ENCODE measurements at regions not wholly inside any gene's neighbourhood (a gene's known extent, or its start where the extent isn't known, plus 50 kb on each side); places are given as distances from the start of the nearest gene placed in this dataset.

DNA sequence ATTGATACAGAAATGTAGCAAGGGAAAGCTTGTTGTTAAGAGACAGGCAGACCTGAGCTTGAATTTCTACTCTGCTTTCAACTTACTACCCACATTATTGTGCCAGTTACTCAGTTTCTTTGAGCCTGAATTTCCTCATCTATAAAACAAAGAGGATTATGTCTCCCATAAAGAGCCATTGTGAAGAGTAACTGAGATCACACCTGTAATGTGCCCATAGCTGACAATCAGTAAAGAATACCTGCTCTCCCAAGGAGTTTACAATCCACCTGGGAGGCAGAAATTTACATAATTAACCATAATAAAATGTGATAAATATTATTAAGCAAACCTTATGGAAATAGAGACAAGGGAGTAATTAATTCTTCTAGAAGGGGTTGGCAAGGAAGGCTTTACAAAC lies 204.9 kb downstream of the EPM2A start:
- intact Hi-C loops (cut with micrococcal nuclease): no loop called here
- no peak overlapping the region for H3K4me3 Mint-ChIP-seq
- H3K9me3 Mint-ChIP-seq: peaks cover 4% of the 10 kb centered on the region
- H3K36me3 Mint-ChIP-seq (ENCODE audit: low read depth): no peaks in the 10 kb centered on the region
- no peak overlapping the region for H3K27ac Mint-ChIP-seq
- no peaks in the 10 kb centered on the region for H3K27me3 Mint-ChIP-seq (ENCODE audit: insufficient read depth)
- H3K4me1 Mint-ChIP-seq (ENCODE audit: low read depth): no peaks in the 10 kb centered on the region
- no peak for DNase-seq (ENCODE audit: low spot score)

GRCh38 chr6:145531032-145531431 lies 204.3 kb downstream of the EPM2A start:
- no peaks in the 10 kb centered on the region for H3K9me3 Mint-ChIP-seq
- H3K27ac Mint-ChIP-seq: no peak overlapping the region
- intact Hi-C loops (cut with micrococcal nuclease): no loop called here
- no peak for DNase-seq (ENCODE audit: low spot score)
- no peaks in the 10 kb centered on the region for H3K36me3 Mint-ChIP-seq (ENCODE audit: low read depth)
- no peak overlapping the region for H3K4me3 Mint-ChIP-seq
- no peaks in the 10 kb centered on the region for H3K4me1 Mint-ChIP-seq (ENCODE audit: low read depth)
- no peaks in the 10 kb centered on the region for H3K27me3 Mint-ChIP-seq (ENCODE audit: insufficient read depth)

GRCh38 chr6:145531822-145532221 lies 203.5 kb downstream of the EPM2A start:
- H3K4me1 Mint-ChIP-seq (ENCODE audit: low read depth): no peaks in the 10 kb centered on the region
- H3K9me3 Mint-ChIP-seq: no peaks in the 10 kb centered on the region
- no peak overlapping the region for H3K27ac Mint-ChIP-seq
- H3K27me3 Mint-ChIP-seq (ENCODE audit: insufficient read depth): no peaks in the 10 kb centered on the region
- no peak overlapping the region for H3K4me3 Mint-ChIP-seq
- intact Hi-C loops (cut with micrococcal nuclease): no loop called here
- DNase-seq (ENCODE audit: low spot score): no peak
- no peaks in the 10 kb centered on the region for H3K36me3 Mint-ChIP-seq (ENCODE audit: low read depth)

- Mint-ChIP-seq H3K27ac (no peak overlapping the region), H3K4me1 (ENCODE audit: low read depth) (no peaks in the 10 kb centered on the region), H3K9me3 (no peaks in the 10 kb centered on the region), H3K4me3 (no peak overlapping the region), H3K36me3 (ENCODE audit: low read depth) (no peaks in the 10 kb centered on the region), H3K27me3 (ENCODE audit: insufficient read depth) (no peaks in the 10 kb centered on the region)
- no peak for DNase-seq (ENCODE audit: low spot score)
- intact Hi-C loops (cut with micrococcal nuclease): no loop called here
Measured at GRCh38 chr6:145532361-145532760, 203.0 kb downstream of the EPM2A start.

DNA sequence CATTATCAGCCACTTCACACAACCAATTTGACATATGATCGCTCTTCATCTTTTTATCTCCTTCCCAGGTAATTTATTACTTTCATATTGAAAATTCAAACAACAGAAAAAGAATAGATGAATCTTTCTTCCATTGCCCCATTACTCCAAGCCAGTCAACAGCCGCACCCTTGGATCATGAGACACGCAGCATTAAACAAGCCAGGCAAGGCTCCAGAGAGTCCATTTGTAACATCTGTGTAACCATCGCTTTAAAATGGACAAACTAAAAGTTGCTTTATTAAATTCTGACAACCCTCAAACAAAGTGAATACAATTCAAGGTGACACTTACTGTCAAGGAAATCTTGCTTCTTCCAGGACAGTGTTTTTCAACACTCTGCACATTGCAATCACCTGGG lies 200.3 kb downstream of the EPM2A start:
- no peak for DNase-seq (ENCODE audit: low spot score)
- intact Hi-C loops (cut with micrococcal nuclease): no loop called here
- Mint-ChIP-seq H3K27ac (no peak overlapping the region), H3K4me1 (ENCODE audit: low read depth) (no peaks in the 10 kb centered on the region), H3K27me3 (ENCODE audit: insufficient read depth) (no peaks in the 10 kb centered on the region), H3K4me3 (no peak overlapping the region), H3K9me3 (no peaks in the 10 kb centered on the region), H3K36me3 (ENCODE audit: low read depth) (no peaks in the 10 kb centered on the region)

GRCh38 chr6:145538989-145539388 lies 196.3 kb downstream of the EPM2A start:
- intact Hi-C loops (cut with micrococcal nuclease): no loop called here
- Mint-ChIP-seq H3K27ac (no peak overlapping the region), H3K36me3 (ENCODE audit: low read depth) (no peaks in the 10 kb centered on the region), H3K27me3 (ENCODE audit: insufficient read depth) (no peaks in the 10 kb centered on the region), H3K9me3 (no peaks in the 10 kb centered on the region), H3K4me1 (ENCODE audit: low read depth) (no peaks in the 10 kb centered on the region), H3K4me3 (no peak overlapping the region)
- no peak for DNase-seq (ENCODE audit: low spot score)

DNA sequence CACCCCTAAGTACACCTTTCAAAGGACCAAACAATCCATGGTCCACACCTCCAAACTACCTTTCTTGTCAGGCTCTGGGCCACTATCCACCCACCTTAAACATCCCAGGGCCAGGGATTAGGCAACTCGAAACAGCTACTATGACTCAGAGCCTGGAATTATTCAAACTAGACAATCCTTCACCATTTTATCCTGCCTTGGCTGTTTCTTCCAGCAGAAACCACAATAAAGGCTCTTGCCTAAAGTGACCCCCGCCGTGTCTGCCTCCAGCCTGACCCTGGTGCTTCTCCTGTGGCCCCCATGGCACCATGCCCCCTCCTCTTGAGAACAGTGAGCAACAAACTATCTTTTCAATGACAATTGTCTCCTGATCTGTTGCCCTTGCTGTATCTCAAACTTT lies 195.5 kb downstream of the EPM2A start:
- intact Hi-C loops (cut with micrococcal nuclease): no loop called here
- no peak overlapping the region for H3K27ac Mint-ChIP-seq
- no peaks in the 10 kb centered on the region for H3K27me3 Mint-ChIP-seq (ENCODE audit: insufficient read depth)
- no peaks in the 10 kb centered on the region for H3K36me3 Mint-ChIP-seq (ENCODE audit: low read depth)
- H3K4me3 Mint-ChIP-seq: no peak overlapping the region
- H3K4me1 Mint-ChIP-seq (ENCODE audit: low read depth): no peaks in the 10 kb centered on the region
- no peaks in the 10 kb centered on the region for H3K9me3 Mint-ChIP-seq
- no peak for DNase-seq (ENCODE audit: low spot score)

DNA sequence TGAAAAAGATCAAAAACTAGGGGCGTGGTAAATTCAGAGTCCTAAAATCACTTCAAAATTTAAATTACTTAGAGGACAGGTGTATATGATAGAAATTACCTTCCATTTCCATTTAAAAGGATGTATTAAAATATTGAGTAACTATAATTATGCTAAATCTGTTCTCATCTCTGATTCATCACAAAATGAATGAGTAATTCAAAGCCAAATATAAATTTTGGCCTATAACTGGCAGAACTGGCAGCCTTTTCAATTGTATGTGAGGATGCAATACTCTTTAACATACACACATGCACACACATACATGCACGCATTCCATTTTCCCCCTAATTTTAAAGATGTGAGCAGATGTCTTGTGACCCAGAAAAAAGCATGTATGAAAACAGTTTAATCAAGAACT lies 194.6 kb downstream of the EPM2A start:
- intact Hi-C loops (cut with micrococcal nuclease): no loop called here
- Mint-ChIP-seq H3K36me3 (ENCODE audit: low read depth) (no peaks in the 10 kb centered on the region), H3K4me1 (ENCODE audit: low read depth) (no peaks in the 10 kb centered on the region), H3K27me3 (ENCODE audit: insufficient read depth) (no peaks in the 10 kb centered on the region), H3K4me3 (no peak overlapping the region), H3K27ac (no peak overlapping the region), H3K9me3 (no peaks in the 10 kb centered on the region)
- no peak for DNase-seq (ENCODE audit: low spot score)

GRCh38 chr6:145544041-145544440 lies 191.3 kb downstream of the EPM2A start:
- no peak for DNase-seq (ENCODE audit: low spot score)
- Mint-ChIP-seq H3K27ac (no peak overlapping the region), H3K4me3 (no peak overlapping the region), H3K36me3 (ENCODE audit: low read depth) (no peaks in the 10 kb centered on the region), H3K4me1 (ENCODE audit: low read depth) (no peaks in the 10 kb centered on the region), H3K9me3 (no peaks in the 10 kb centered on the region), H3K27me3 (ENCODE audit: insufficient read depth) (no peaks in the 10 kb centered on the region)
- intact Hi-C loops (cut with micrococcal nuclease): no loop called here

GRCh38 chr6:145544514-145544913 lies 190.8 kb downstream of the EPM2A start:
- no peak overlapping the region for H3K27ac Mint-ChIP-seq
- no peaks in the 10 kb centered on the region for H3K36me3 Mint-ChIP-seq (ENCODE audit: low read depth)
- DNase-seq (ENCODE audit: low spot score): no peak
- intact Hi-C loops (cut with micrococcal nuclease): no loop called here
- H3K27me3 Mint-ChIP-seq (ENCODE audit: insufficient read depth): no peaks in the 10 kb centered on the region
- H3K9me3 Mint-ChIP-seq: no peaks in the 10 kb centered on the region
- no peak overlapping the region for H3K4me3 Mint-ChIP-seq
- H3K4me1 Mint-ChIP-seq (ENCODE audit: low read depth): no peaks in the 10 kb centered on the region

DNA sequence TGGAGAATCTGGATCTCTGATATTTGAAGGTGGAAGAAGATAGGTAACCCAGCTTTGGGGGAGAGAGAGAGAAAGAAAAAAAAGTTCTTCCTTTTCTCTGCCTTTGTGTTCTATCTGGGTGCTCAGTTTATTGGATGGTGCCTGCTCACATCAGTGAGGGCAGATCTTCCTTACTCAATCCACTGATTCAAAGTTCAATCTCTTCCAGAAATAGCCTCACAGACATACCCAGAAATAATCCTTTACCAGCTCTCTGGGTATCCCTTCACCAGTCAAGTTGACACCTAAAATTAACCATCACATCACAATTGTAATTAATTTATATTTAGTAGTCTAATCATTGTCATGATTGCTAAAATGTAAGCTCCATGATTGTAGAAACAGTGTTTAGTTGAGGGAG lies 189.1 kb downstream of the EPM2A start:
- Mint-ChIP-seq H3K4me1 (ENCODE audit: low read depth) (no peaks in the 10 kb centered on the region), H3K36me3 (ENCODE audit: low read depth) (no peaks in the 10 kb centered on the region), H3K4me3 (no peak overlapping the region), H3K27ac (no peak overlapping the region), H3K27me3 (ENCODE audit: insufficient read depth) (no peaks in the 10 kb centered on the region), H3K9me3 (no peaks in the 10 kb centered on the region)
- intact Hi-C loops (cut with micrococcal nuclease): no loop called here
- no peak for DNase-seq (ENCODE audit: low spot score)

DNA sequence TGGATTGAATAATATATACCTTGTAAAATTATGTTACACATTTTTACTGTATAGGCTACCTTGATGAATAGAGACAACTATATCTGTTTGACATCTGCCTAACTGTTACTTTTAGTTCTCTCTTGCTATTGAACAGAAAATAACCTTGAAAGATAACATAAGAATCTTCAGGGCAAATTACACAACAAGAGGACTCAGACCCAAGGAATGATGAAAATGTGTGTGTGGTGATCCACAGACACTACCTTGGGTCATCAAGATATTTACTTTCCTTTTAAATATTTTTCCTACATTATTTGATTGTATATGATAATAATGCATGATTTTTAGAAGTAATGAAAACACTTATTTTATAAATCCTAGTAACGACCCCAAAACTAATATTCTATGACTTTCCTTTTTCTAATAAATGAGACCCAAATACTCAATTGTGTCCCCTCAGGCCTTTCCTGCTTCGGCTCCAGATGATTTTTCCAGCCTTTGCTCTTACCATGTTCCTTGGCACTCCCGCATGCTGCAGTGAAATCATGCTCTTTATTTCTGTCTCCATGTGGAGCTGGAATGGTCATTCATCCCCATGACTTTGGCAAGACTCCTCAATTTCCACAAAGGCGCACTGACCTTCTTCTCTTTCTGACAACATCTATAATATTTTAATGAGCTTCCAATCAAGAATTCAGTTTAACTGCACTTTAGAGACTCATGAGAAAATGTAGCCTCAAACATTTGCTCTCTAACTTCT lies 187.6 kb downstream of the EPM2A start:
- H3K9me3 Mint-ChIP-seq: no peaks in the 10 kb centered on the region
- intact Hi-C loops (cut with micrococcal nuclease): no loop called here
- no peaks in the 10 kb centered on the region for H3K36me3 Mint-ChIP-seq (ENCODE audit: low read depth)
- H3K4me3 Mint-ChIP-seq: no peak overlapping the region
- H3K27me3 Mint-ChIP-seq (ENCODE audit: insufficient read depth): no peaks in the 10 kb centered on the region
- H3K4me1 Mint-ChIP-seq (ENCODE audit: low read depth): no peaks in the 10 kb centered on the region
- no peak overlapping the region for H3K27ac Mint-ChIP-seq
- no peak for DNase-seq (ENCODE audit: low spot score)

DNA sequence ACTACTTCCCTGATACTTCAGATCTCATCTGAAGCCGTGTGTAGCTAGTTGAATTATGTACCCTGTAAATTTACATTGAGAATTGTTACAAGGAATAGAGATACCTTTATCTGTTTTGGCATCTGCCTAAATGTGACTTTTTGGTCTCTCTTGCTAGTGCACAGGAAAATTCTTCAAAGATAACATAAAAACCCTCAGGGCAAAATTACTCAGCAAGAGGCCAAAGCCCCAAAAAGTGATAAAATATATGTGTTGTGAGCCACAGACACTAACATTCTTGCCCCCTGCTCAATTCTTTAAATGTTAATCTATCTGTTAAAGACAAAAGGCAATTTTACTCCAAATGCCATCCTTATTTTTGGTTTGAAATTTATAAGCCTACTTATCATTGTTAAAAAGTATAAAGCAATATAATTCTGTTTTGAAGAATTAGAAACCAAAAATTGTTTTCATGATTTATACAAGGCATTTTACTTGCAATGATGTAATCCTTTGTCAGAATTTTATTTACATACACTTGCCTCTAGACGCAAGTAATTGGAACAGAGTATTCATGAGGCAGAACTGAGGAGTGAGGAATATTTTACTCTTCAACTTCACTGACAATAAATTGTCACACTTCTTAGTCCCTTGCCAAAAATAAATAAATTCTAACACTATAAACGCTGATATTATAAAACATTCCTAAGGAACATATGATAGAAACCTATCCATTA lies 186.2 kb downstream of the EPM2A start:
- intact Hi-C loops (cut with micrococcal nuclease): no loop called here
- Mint-ChIP-seq H3K4me1 (ENCODE audit: low read depth) (no peaks in the 10 kb centered on the region), H3K36me3 (ENCODE audit: low read depth) (no peaks in the 10 kb centered on the region), H3K9me3 (no peaks in the 10 kb centered on the region), H3K27ac (no peak overlapping the region), H3K4me3 (no peak overlapping the region), H3K27me3 (ENCODE audit: insufficient read depth) (no peaks in the 10 kb centered on the region)
- no peak for DNase-seq (ENCODE audit: low spot score)

Measured in activated T-helper 1 cell treated with anti-CD3 and anti-CD28 coated beads, Interleukin-12 subunit alpha, Interleukin-12 subunit beta, Interleukin-2, Interleukin-4 antibody, amounts not matched to agents 30 ng/mL and 10 ng/mL and 1 ng/mL, durations not matched to agents 14 hours and 24 hours and 36 hours (primary cell).